ENCODE measurements at regions not wholly inside any gene's neighbourhood (a gene's known extent, or its start where the extent isn't known, plus 50 kb on each side); places are given as distances from the start of the nearest gene placed in this dataset.

DNA sequence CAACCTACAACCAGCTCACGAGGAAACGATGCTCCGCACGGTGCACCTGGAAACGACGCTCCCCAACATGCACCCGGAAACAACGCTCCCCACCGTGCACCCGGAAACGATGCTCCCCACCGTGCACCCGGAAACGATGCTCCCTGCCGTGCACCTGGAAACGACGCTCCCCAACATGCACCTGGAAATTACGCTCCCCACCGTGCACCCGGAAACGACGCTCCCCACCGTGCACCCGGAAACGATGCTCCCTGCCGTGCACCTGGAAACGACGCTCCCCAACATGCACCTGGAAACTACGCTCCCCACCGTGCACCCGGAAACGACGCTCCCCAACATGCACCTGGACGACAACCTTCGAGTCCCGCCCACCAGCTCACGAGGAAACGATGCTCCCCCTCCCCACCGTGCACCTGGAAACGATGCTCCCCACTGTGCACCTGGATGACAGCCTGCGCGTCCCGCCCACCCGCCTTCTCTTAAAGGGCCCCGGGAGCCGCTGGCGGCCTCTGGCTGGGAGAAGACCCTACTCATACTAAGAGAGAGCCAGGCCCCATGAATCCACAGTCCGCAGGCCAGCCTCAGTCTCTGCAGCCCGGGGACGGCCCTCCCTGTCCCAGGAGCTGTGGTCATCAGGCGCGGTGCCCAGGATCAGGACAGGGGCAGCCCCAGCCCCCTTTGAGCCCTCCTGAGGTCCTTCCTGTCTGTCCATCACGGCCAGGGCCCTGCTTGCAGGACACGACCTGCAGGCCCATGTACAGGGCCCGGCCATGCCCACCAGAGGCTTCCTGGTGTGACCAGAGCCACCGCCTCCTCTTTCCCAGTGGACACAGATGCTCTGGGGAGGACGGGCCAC, 98.3 kb downstream of the PDGFA start:
- H3K27me3 ChIP-seq (ENCODE audit: control insufficient read depth, insufficient read depth, low read length, poor library complexity, severe bottlenecking), result no peaks in the 10 kb centered on the region
- WGBS, 2 experiments (ENCODE audit: insufficient coverage in 1 of 2, insufficient read length in 1 of 2), result 81 to 85% methylated on average over 32 to 57 of the region's 57 CpGs
- no peak overlapping the region for H3K27ac ChIP-seq (ENCODE audit: low read depth, low read length)
- DNase-seq, result peak; percentile 56
- no peaks in the 10 kb centered on the region for H3K36me3 ChIP-seq (ENCODE audit: control insufficient read depth, insufficient read depth, low read length)
- no peak overlapping the region for H3K4me3 ChIP-seq (ENCODE audit: low read length)
- no peaks in the 10 kb centered on the region for H3K4me1 Mint-ChIP-seq
- no peaks in the 10 kb centered on the region for H3K4me1 ChIP-seq (ENCODE audit: control insufficient read depth, insufficient read depth, low read length)
- H3K27me3 Mint-ChIP-seq (ENCODE audit: insufficient read depth), result peaks cover 3% of the 10 kb centered on the region
- no peak overlapping the region for H3K27ac Mint-ChIP-seq
- H3K9me3 ChIP-seq (ENCODE audit: control insufficient read depth, low read length), result peaks cover 9% of the 10 kb centered on the region
- no peak for TF ChIP-seq CTCF (conservative IDR thresholded peaks at IDR 0.05)
- H3K36me3 Mint-ChIP-seq (ENCODE audit: low read depth), result no peaks in the 10 kb centered on the region
- H3K9ac ChIP-seq (ENCODE audit: extremely low read depth, low read length, poor library complexity, severe bottlenecking), result no peak overlapping the region
- peaks cover 18% of the 10 kb centered on the region for H3K9me3 Mint-ChIP-seq
- H3K4me3 Mint-ChIP-seq, result no peak overlapping the region

- no peak overlapping the region for H3K27ac ChIP-seq (ENCODE audit: low read depth, low read length)
- Mint-ChIP-seq H3K36me3 (ENCODE audit: low read depth) (no peaks in the 10 kb centered on the region), H3K4me1 (no peaks in the 10 kb centered on the region), H3K27ac (no peak overlapping the region), H3K9me3 (peaks cover 21% of the 10 kb centered on the region), H3K27me3 (ENCODE audit: insufficient read depth) (peaks cover 3% of the 10 kb centered on the region), H3K4me3 (no peak overlapping the region)
- no peak overlapping the region for H3K9ac ChIP-seq (ENCODE audit: extremely low read depth, low read length, poor library complexity, severe bottlenecking)
- no peak overlapping the region for H3K4me3 ChIP-seq (ENCODE audit: low read length)
- H3K27me3 ChIP-seq (ENCODE audit: control insufficient read depth, insufficient read depth, low read length, poor library complexity, severe bottlenecking), result no peaks in the 10 kb centered on the region
- DNase-seq, result no peak
- no peaks in the 10 kb centered on the region for H3K36me3 ChIP-seq (ENCODE audit: control insufficient read depth, insufficient read depth, low read length)
- WGBS, 2 experiments (ENCODE audit: insufficient coverage in 1 of 2, insufficient read length in 1 of 2), result 84 to 87% methylated on average over 14 to 33 of the region's 33 CpGs
- no peak for TF ChIP-seq CTCF (conservative IDR thresholded peaks at IDR 0.05)
- H3K9me3 ChIP-seq (ENCODE audit: control insufficient read depth, low read length), result peaks cover 9% of the 10 kb centered on the region
- H3K4me1 ChIP-seq (ENCODE audit: control insufficient read depth, insufficient read depth, low read length), result no peaks in the 10 kb centered on the region
These were observed 97.3 kb downstream of the PDGFA start for GRCh38 chr7:422191-422885.

GRCh38 chr7:422886-423225, 96.8 kb downstream of the PDGFA start:
- Mint-ChIP-seq H3K4me3 (no peak overlapping the region), H3K27ac (no peak overlapping the region), H3K9me3 (peaks cover 19% of the 10 kb centered on the region), H3K27me3 (ENCODE audit: insufficient read depth) (no peaks in the 10 kb centered on the region), H3K4me1 (no peaks in the 10 kb centered on the region), H3K36me3 (ENCODE audit: low read depth) (no peaks in the 10 kb centered on the region)
- Histone ChIP-seq H3K27ac (ENCODE audit: low read depth, low read length) (no peak overlapping the region), H3K9me3 (ENCODE audit: control insufficient read depth, low read length) (peaks cover 5% of the 10 kb centered on the region), H3K36me3 (ENCODE audit: control insufficient read depth, insufficient read depth, low read length) (no peaks in the 10 kb centered on the region), H3K9ac (ENCODE audit: extremely low read depth, low read length, poor library complexity, severe bottlenecking) (no peak overlapping the region), H3K4me1 (ENCODE audit: control insufficient read depth, insufficient read depth, low read length) (no peaks in the 10 kb centered on the region), H3K4me3 (ENCODE audit: low read length) (no peak overlapping the region), H3K27me3 (ENCODE audit: control insufficient read depth, insufficient read depth, low read length, poor library complexity, severe bottlenecking) (no peaks in the 10 kb centered on the region)
- DNase-seq, result no peak
- WGBS, 2 experiments (ENCODE audit: insufficient coverage in 1 of 2, insufficient read length in 1 of 2), result 86 to 87% methylated on average over 12 to 15 of the region's 15 CpGs
- no peak for TF ChIP-seq CTCF (conservative IDR thresholded peaks at IDR 0.05)

All from endodermal cell (in vitro differentiated cells).